NCI-H1105 (cell line): ENCODE measurements at regions not wholly inside any gene's neighbourhood (a gene's known extent, or its start where the extent isn't known, plus 50 kb on each side); places are given as distances from the start of the nearest gene placed in this dataset.
A peak's percentile ranks its signal among the peaks of the same experiment; 100 is the strongest.

Source experiments
- DNase-seq: peaks from one replicate; lab custom pipeline; 2025; lab: John Stamatoyannopoulos, UW

- DNase-seq, result no peak
Measured at GRCh38 chr18:53817976-53818950, 406.2 kb downstream of the MBD2 start.

- no peak for DNase-seq
Measured at GRCh38 chr18:53800171-53800570, 424.3 kb downstream of the MBD2 start.

- no peak for DNase-seq
Measured at GRCh38 chr18:53799134-53799533, 425.3 kb downstream of the MBD2 start.

DNA sequence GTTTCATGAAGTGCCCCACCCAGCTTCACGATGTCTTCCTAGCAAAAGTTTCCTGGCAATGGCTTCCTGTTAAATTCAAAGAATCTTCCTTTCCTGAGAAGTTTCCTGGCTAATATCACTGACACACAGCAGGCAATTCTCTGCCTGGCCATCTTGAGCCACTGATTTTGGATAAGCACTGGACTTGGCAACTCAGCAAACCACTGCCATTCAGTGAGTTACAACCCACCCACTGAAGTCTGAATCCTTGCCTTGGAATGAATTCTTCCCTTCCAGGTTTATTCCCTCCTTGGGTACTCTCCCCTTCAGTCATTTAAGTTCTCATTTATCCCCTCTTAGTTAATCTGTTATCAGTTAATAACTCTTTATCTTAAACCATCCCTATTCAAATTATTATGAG, 426.0 kb downstream of the MBD2 start:
- no peak for DNase-seq

- no peak for DNase-seq
Measured at GRCh38 chr18:53797998-53798495, 426.4 kb downstream of the MBD2 start.

DNA sequence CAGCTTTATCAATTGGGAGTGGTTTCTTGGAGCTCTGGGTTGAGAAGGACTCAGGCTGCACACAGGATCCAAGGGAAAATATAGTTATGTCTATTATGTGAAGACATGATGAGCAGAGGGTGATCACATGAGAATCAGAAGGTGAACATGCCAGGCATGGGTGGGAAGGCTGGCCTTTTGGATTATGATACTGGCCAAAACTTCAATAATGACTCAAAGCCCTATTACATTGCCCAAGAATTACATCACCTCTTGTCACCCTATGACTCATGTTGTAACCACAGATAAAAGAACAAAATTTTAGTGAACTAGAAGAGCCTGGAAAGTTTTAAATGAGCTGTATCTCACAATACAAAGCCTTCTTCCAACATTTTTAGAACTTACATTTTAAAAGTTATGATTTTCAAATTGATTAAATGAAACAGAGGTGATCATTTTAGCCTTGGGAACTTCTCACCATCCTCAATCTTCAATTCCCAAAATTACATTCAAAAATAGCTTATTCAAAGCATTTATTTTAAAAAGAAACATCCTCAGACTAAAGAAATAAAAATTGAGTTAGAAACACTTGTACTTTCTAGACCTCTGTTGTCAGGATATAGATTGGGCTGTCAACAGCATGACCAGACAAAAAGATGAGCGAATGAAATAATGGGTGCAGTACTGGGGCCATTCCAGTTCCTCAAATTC, 428.3 kb downstream of the MBD2 start:
- no peak for DNase-seq

DNA sequence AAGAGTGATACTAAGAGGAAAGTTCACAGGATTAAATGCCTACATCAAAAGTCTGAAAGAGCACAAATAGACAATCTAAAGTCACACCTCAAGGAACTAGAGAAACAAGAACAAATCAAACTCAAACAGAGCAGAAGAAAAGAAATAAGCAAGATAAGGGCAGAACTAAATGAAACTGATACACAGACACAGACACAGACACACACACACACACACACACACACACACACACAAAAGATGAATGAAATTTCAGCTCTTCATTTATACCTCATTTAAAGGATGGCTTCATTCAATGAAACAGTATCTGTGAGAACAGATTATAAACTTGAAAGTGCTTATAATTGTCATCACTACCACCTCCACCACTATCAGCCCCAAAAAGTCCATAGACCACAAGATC, 428.9 kb downstream of the MBD2 start:
- DNase-seq, result no peak

DNA sequence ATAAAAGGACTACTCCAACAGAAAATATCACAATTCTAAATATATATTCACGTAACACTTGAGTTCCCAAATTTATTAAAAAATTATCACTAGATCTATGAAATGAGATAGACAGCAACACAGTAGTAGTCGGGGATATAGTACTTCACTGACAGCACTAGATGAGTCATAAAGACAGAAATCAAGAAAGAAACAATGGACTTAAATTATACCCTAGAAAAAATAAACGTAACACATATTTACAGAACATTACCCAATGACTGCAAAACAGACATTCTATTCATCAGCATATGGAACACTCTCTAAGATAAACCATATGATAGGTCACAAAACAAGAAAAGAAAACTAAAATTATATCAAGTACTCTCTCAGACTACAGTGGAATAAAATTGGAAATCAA, 429.4 kb downstream of the MBD2 start:
- DNase-seq, result no peak

DNA sequence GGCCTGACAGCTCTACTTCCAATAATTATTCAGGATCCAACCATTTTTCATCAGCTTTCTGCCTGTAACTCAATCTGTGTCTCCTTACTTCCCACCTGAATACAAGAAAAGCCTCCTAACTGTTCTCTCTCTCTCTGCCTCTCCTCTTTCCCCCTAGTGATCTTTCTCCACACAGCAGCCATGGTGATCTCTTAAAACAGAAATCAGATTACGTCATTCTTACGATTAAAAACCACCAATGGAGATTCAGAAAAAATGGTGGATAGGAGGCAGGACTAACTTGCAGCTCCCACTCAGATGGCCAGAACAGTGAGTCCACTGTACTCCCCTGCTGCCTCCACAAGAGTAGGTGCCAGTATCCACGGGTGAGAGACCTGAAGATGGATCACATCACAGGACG, 431.7 kb downstream of the MBD2 start:
- DNase-seq, result no peak

- DNase-seq, result no peak
Measured at GRCh38 chr18:53790786-53791185, 433.7 kb downstream of the MBD2 start.

GRCh38 chr18:53789376-53790247, 434.9 kb downstream of the MBD2 start:
- DNase-seq, result peak; percentile 3

DNA sequence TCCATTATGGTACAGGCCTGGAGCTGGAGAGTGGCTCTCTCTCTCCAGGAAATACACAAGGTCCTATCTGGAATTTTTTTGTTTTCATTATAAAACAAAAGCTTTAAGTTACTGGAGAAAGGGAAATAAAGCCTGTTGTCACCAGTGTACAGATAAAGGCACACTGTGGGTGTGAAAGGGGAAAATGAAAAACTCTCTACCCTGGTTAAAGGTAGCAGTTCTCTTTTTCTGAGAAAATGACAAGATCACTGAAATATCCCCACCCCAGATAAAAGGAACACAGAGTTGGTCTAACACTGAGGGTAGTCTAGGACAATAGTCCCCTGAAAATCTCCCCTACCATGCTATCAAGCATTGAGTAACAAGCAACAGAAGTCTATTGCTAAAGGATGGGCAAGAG, 438.7 kb downstream of the MBD2 start:
- DNase-seq, result no peak

- DNase-seq, result no peak
Measured at GRCh38 chr18:53784253-53784652, 440.2 kb downstream of the MBD2 start.

GRCh38 chr18:53780666-53781065, 443.8 kb downstream of the MBD2 start:
- no peak for DNase-seq

GRCh38 chr18:53772293-53772692, 452.2 kb downstream of the MBD2 start:
- no peak for DNase-seq

DNA sequence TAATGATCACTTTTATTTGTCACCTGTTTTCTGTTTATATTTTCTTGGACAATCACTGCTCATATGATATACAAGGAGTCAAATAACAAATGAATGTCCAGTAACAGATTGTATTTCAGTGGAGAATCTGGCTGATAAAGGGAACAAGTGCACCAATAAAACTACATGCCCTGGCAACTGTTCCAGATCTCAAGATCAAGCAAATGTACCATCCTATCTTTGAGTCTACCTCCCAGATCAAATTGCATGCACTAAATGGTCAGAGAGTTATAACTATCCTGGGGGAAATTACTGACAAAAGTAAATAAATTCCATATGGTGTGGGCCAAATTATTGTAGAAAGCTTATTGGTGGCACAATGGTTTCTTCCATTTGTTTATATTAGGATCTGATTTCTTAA, 452.8 kb downstream of the MBD2 start:
- peak; percentile 61 for DNase-seq

- no peak for DNase-seq
Measured at GRCh38 chr18:53765211-53765610, 459.3 kb downstream of the MBD2 start.

- no peak for DNase-seq
Measured at GRCh38 chr18:53764086-53764485, 460.4 kb downstream of the MBD2 start.

DNA sequence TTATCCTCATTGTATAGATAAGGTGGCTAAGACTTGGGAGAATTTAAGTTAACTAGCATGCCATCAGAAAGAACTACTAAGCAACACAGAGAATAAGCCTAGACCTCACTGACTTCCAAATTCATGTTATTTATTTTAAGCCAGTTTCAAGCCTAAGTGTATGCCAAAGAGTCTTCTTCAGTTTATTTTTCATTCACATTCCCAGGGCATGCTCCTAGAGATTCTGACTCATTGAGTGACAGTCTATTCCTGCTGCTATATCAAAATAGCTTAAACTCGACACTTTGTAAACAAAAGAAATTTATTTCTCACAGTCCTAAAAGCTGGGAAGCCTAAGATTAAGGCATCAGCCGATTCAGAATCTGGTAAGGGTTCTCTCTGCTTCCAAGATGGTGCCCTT, 467.1 kb downstream of the MBD2 start:
- no peak for DNase-seq

DNA sequence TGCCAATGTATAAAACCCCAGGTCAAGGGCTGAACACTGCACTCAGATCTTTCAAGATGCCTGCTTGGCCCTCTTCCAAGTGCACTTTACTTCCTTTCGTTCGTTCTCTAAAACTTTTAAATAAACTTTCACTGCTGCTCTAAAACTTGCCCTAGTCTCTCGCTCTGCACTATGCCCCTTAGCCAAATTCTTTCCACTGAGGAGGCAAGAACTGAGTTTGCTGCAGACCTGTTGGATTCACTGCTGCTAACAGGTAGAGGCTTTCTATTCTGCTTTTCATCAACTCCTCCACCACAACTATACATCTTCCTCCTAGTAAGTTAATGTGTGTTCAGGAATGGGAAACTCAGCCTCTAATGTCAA, 467.9 kb downstream of the MBD2 start:
- no peak for DNase-seq

GRCh38 chr18:53755914-53756609, 468.4 kb downstream of the MBD2 start:
- peak; percentile 11 for DNase-seq

GRCh38 chr18:53754154-53754553, 470.3 kb downstream of the MBD2 start:
- DNase-seq, result no peak
